Adipocyte (in vitro differentiated cells): ENCODE measurements at regions not wholly inside any gene's neighbourhood (a gene's known extent, or its start where the extent isn't known, plus 50 kb on each side); places are given as distances from the start of the nearest gene placed in this dataset.

Source experiments
- DNase-seq: peaks from one replicate; pipeline ENCODE4 v3.0.0-alpha.2; 2015; ENCODE audit warnings: low read depth
- H3K27me3 ChIP-seq: replicated peaks from 2 replicates; pipeline ENCODE4 v1.7.0; 2013; ENCODE audit warnings: mild to moderate bottlenecking, low read length, moderate library complexity; ENCODE audit not compliant: control insufficient read depth, insufficient read depth
- H3K36me3 ChIP-seq: 2 replicates; pipeline ENCODE4 v1.7.0; 2013; ENCODE audit warnings: low read length, mild to moderate bottlenecking, moderate library complexity; ENCODE audit not compliant: control insufficient read depth, insufficient read depth, severe bottlenecking
- H3K4me1 ChIP-seq: 2 replicates; pipeline ENCODE4 v1.7.0; 2013; ENCODE audit warnings: mild to moderate bottlenecking, low read length, moderate library complexity; ENCODE audit not compliant: control insufficient read depth, insufficient read depth
- H3K4me3 ChIP-seq: 2 replicates; pipeline ENCODE4 v1.7.0; 2013; ENCODE audit warnings: mild to moderate bottlenecking, low read length, moderate library complexity
- H3K9ac ChIP-seq: 2 replicates; pipeline ENCODE4 v1.7.0; 2013; ENCODE audit warnings: mild to moderate bottlenecking, low read length, moderate library complexity
- H3K9me3 ChIP-seq: 2 replicates; pipeline ENCODE4 v1.7.0; 2013; ENCODE audit warnings: mild to moderate bottlenecking, low read length, moderate library complexity; ENCODE audit not compliant: control insufficient read depth

DNA sequence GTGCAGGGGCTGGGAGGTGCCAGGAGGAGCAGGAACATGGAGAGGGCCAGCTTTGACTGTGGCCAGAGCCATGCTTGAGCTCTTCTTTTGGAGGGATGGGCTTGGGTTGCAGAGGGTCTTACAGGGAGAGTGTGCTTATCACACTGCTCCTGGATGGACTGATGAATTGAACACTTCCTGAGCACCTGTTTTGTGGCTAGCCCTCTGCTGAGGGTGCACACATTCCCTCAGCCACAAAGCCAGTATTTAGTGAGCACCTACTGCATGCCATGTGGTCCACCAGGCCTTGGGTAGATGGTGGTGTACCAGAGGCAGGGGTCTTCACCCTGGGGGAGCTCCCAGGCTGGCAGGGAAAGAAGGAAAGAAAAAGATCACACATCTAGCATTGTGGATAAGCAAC is 118.9 kb downstream of the SLC25A47 start:
- DNase-seq: no peak

GRCh38 chr14:100442498-100443490 is 119.7 kb downstream of the SLC25A47 start:
- H3K4me1 ChIP-seq: peaks cover 25% of the 10 kb centered on the region

More for the DNA sequence above, 118.9 kb downstream of the SLC25A47 start:
- Histone ChIP-seq H3K9ac (no peak overlapping the region), H3K27me3 (no peaks in the 10 kb centered on the region), H3K4me1 (peaks cover 25% of the 10 kb centered on the region), H3K4me3 (no peak overlapping the region), H3K9me3 (no peaks in the 10 kb centered on the region), H3K36me3 (no peaks in the 10 kb centered on the region)

DNA sequence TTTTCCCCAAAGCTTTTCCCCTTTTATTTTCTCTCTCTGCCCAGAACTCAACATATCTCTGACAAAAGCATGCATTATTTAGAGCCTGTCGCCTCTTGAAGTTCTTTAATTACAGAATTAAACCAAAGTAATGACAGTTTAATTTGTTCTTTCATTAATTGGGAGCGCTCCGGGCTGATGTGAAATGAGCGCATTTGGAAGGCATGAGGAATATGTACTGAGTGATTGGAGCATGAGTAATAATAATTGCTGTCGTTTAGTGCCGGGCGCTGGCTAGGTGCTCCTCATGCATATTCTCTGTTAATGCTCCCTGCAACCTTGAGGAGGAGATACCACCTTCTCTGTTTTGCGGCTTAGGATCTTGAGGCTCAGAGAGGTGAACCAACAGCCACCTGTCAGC is 120.5 kb downstream of the SLC25A47 start:
- Histone ChIP-seq H3K9ac (no peak overlapping the region), H3K36me3 (no peaks in the 10 kb centered on the region), H3K27me3 (no peaks in the 10 kb centered on the region), H3K4me1 (peaks cover 25% of the 10 kb centered on the region), H3K4me3 (no peak overlapping the region), H3K9me3 (no peaks in the 10 kb centered on the region)
- peak; percentile 67 for DNase-seq

More at GRCh38 chr14:100442498-100443490, 119.7 kb downstream of the SLC25A47 start:
- H3K4me3 ChIP-seq: no peak overlapping the region
- H3K9me3 ChIP-seq: no peaks in the 10 kb centered on the region
- no peak for DNase-seq
- no peaks in the 10 kb centered on the region for H3K27me3 ChIP-seq
- no peaks in the 10 kb centered on the region for H3K36me3 ChIP-seq
- no peak overlapping the region for H3K9ac ChIP-seq

DNA sequence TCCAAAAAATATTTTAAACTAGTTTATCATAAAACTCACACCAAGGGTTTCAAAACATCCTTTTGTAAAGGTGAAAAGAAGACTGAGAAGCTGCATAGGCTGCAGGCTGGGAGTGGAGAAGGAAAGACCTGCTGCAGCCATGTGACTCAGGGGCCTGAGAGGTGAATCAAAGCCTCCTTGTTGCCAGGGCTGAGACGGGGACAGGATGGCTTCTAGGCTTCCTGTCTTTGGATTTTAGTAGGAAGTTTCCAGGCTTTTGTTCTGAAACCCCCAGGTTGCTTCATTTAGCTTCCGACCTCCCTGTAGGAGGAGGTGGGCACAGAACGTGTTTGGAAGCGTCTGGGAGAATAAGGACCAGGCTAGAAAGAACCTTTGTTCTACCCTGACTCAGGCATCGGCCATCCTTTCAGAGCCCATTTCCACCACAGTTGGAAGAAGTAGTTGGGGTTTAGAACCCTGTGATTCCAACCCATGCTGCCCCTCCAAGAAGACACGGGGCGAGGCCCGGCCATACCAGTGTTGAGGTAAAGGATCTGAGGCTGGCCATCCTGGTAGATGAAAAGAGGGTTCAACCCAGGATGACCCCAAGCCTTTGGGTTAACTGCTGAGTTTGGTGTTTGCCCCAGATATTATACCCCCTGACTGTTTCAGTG is 122.4 kb downstream of the SLC25A47 start:
- no peak overlapping the region for H3K9ac ChIP-seq
- DNase-seq: no peak
- H3K36me3 ChIP-seq: no peaks in the 10 kb centered on the region
- peaks cover 10% of the 10 kb centered on the region for H3K4me1 ChIP-seq
- H3K27me3 ChIP-seq: no peaks in the 10 kb centered on the region
- H3K9me3 ChIP-seq: no peaks in the 10 kb centered on the region
- no peak overlapping the region for H3K4me3 ChIP-seq

- H3K4me1 ChIP-seq: peaks cover 4% of the 10 kb centered on the region
- H3K36me3 ChIP-seq: no peaks in the 10 kb centered on the region
- no peak overlapping the region for H3K9ac ChIP-seq
- no peaks in the 10 kb centered on the region for H3K27me3 ChIP-seq
- DNase-seq: no peak
- no peak overlapping the region for H3K4me3 ChIP-seq
- H3K9me3 ChIP-seq: no peaks in the 10 kb centered on the region
Observed at GRCh38 chr14:100446572-100446971, 123.4 kb downstream of the SLC25A47 start.

GRCh38 chr14:100448376-100448775 is 125.2 kb downstream of the SLC25A47 start:
- DNase-seq: no peak
- Histone ChIP-seq H3K9ac (no peak overlapping the region), H3K9me3 (no peaks in the 10 kb centered on the region), H3K4me1 (no peaks in the 10 kb centered on the region), H3K27me3 (no peaks in the 10 kb centered on the region), H3K4me3 (no peak overlapping the region), H3K36me3 (no peaks in the 10 kb centered on the region)

DNA sequence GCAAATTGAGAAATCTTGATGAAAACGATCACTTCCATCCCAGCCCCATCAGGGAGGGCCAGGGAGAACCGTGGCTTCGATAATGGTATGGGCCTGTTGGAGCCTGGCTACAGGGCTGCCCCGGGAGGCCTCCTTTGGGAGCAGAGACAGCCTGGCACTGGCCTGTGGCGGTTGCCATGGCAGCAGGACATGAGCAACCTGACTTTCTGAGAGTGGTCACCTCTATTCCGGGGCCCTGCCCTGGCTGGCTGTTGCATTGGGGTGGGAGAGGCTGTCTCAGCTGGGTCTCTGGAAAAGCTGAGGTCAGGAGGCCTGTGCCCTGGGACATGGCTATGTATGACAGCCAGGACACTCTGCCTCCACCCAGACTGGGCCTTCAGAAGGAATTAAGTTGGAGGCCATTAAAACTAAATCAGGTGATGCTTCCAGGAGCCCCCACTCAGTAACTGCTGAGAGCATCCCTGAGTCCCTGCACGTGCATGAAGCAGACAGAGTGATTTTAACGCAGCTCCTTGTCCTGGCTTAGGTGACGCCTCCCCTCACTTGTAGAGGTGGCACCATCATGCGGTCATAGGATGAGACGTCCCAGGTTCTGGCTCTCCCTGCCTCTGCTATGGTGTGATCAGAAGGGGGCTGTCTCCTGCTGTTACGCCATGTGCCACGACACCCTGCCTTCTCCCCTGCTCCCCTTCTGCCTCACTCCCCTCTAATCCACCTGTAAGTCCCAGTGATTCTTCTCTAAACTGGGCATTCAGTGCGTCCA is 126.3 kb downstream of the SLC25A47 start:
- H3K4me1 ChIP-seq: no peaks in the 10 kb centered on the region
- H3K9ac ChIP-seq: no peak overlapping the region
- no peaks in the 10 kb centered on the region for H3K9me3 ChIP-seq
- DNase-seq: no peak
- no peaks in the 10 kb centered on the region for H3K36me3 ChIP-seq
- no peaks in the 10 kb centered on the region for H3K27me3 ChIP-seq
- H3K4me3 ChIP-seq: no peak overlapping the region

- DNase-seq: no peak
- H3K9me3 ChIP-seq: no peaks in the 10 kb centered on the region
- no peaks in the 10 kb centered on the region for H3K4me1 ChIP-seq
- no peak overlapping the region for H3K4me3 ChIP-seq
- H3K9ac ChIP-seq: no peak overlapping the region
- H3K27me3 ChIP-seq: no peaks in the 10 kb centered on the region
- no peaks in the 10 kb centered on the region for H3K36me3 ChIP-seq
Observed at GRCh38 chr14:100450049-100450448, 126.9 kb downstream of the SLC25A47 start.

GRCh38 chr14:100450736-100451135 is 127.6 kb downstream of the SLC25A47 start:
- Histone ChIP-seq H3K9me3 (no peaks in the 10 kb centered on the region), H3K36me3 (no peaks in the 10 kb centered on the region), H3K4me3 (no peak overlapping the region), H3K4me1 (no peaks in the 10 kb centered on the region), H3K27me3 (no peaks in the 10 kb centered on the region), H3K9ac (no peak overlapping the region)
- no peak for DNase-seq

- Histone ChIP-seq H3K36me3 (no peaks in the 10 kb centered on the region), H3K4me1 (no peaks in the 10 kb centered on the region), H3K9me3 (no peaks in the 10 kb centered on the region), H3K9ac (no peak overlapping the region), H3K27me3 (no peaks in the 10 kb centered on the region), H3K4me3 (no peak overlapping the region)
- no peak for DNase-seq
Observed at GRCh38 chr14:100451264-100451663, 128.1 kb downstream of the SLC25A47 start.

DNA sequence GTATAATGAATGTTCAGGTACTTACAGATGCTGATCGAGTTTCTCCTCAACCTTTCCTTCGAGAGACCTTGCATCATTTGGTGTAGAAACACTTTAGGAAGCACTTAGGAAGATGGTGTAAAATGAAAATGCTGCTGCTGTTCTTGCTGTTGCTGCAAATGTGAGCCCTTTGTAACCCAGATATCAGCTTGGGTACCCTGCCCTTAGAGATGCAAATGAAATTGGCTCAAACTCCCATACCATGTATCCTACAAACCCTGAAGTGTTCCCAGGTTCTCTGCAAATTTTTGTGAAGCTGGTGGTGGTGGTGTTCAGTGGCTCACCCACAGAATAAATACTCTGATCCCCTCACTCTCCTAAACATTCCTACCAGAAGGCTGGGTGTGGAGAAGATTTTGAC is 130.8 kb downstream of the SLC25A47 start:
- H3K4me1 ChIP-seq: no peaks in the 10 kb centered on the region
- H3K27me3 ChIP-seq: no peaks in the 10 kb centered on the region
- no peaks in the 10 kb centered on the region for H3K36me3 ChIP-seq
- DNase-seq: no peak
- H3K4me3 ChIP-seq: no peak overlapping the region
- no peak overlapping the region for H3K9ac ChIP-seq
- H3K9me3 ChIP-seq: no peaks in the 10 kb centered on the region
